ENCODE measurements at regions not wholly inside any gene's neighbourhood (a gene's known extent, or its start where the extent isn't known, plus 50 kb on each side); places are given as distances from the start of the nearest gene placed in this dataset.
"Not testable (repeated sequence)": the region's sequence is repeated elsewhere in the genome, so short reads cannot be mapped to it uniquely, and the experiment has no call there.

DNA sequence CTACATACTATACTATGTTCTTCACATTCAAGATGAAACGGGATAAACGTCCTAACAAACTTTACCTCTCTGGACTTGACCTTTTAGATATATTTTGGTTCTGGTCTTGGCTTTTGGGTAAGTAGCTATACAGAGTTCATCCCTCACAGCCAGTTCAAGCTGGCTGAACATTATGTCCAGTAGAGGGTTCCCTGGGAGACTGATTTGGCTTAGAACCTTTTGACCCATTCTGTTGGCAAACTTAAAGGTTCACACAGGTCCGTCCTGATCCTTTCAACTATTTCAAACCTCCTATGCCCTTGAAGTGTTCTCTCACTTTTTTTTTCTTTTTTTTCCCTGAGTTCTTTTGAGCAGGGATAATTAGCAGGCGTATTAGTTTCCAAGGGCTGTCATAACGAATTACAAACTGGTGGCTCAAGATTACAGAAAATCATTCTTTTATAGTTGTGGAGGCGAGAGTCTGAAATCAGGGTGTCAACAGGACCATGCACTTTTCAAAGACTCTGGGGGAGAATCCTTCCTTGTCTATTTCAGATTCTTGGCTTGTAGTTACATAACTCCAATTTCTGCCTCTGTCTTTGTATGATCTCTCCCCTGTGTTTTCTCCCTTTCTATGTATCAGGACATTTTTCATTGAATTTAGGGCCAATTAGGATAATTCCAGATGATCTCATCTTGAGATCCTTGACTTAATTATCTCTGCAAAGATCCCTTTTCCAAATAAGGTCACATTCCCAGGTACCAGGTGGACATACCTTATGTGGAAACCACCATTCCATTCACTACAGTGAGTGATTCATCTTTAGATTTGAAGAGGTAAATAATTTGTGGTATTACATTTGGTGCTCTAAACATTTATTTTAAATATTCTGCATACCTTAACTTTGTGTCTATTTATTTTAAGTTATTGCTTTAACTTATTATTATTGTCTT, 257.4 kb upstream of the USP25 start:
- no peaks in the 10 kb centered on the region for H3K9me3 ChIP-seq
- DNase-seq, result no peak
- intact Hi-C loops (cut with DNase I), result no loop called here
- no peak overlapping the region for H3K27ac ChIP-seq
- ATAC-seq, result no peak
- H3K4me1 ChIP-seq, result no peaks in the 10 kb centered on the region
- no peak overlapping the region for H3K4me3 ChIP-seq
- no peaks in the 10 kb centered on the region for H3K36me3 ChIP-seq
- H3K27me3 ChIP-seq (ENCODE audit: low read depth), result no peaks in the 10 kb centered on the region
- TF ChIP-seq, protein P1, sequence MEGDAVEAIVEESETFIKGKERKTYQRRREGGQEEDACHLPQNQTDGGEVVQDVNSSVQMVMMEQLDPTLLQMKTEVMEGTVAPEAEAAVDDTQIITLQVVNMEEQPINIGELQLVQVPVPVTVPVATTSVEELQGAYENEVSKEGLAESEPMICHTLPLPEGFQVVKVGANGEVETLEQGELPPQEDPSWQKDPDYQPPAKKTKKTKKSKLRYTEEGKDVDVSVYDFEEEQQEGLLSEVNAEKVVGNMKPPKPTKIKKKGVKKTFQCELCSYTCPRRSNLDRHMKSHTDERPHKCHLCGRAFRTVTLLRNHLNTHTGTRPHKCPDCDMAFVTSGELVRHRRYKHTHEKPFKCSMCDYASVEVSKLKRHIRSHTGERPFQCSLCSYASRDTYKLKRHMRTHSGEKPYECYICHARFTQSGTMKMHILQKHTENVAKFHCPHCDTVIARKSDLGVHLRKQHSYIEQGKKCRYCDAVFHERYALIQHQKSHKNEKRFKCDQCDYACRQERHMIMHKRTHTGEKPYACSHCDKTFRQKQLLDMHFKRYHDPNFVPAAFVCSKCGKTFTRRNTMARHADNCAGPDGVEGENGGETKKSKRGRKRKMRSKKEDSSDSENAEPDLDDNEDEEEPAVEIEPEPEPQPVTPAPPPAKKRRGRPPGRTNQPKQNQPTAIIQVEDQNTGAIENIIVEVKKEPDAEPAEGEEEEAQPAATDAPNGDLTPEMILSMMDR (IDR thresholded peaks at IDR 0.05), result no peak

DNA sequence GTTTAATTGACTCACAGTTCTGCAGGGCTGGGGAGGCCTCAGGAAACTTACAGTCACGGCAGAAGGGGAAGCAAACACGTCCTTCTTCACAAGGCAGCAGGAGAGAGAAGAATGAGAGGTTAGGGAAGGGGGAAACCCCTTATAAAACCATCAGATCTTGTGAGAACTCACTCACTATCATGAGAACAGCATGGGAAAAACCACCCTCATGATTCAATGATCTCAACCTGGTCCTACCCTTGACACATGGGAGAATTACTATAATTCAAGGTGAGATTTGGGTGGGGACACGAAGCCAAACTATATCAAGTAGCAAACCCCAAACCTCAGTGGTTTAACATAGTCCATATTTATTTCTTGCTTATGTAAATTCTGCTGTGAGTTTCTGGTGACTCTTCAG, 252.0 kb upstream of the USP25 start:
- H3K27me3 ChIP-seq (ENCODE audit: low read depth); H3K4me1 ChIP-seq; H3K9me3 ChIP-seq; DNase-seq; H3K27ac ChIP-seq; ATAC-seq; intact Hi-C loops (cut with DNase I); H3K4me3 ChIP-seq; H3K36me3 ChIP-seq: not testable (repeated sequence)

GRCh38 chr21:15480160-15480559, 249.6 kb upstream of the USP25 start:
- no peaks in the 10 kb centered on the region for H3K36me3 ChIP-seq
- ATAC-seq (no peak), DNase-seq (no peak)
- H3K4me3 ChIP-seq, result no peak overlapping the region
- no peaks in the 10 kb centered on the region for H3K27me3 ChIP-seq (ENCODE audit: low read depth)
- intact Hi-C loops (cut with DNase I), result loop anchor here (10.0 kb wide), 1 partner anchor 615 kb away; no protein-coding TSS in a partner anchor
- H3K27ac ChIP-seq, result no peak overlapping the region
- TF ChIP-seq, protein P1 (IDR thresholded peaks at IDR 0.05), result no peak
- no peaks in the 10 kb centered on the region for H3K4me1 ChIP-seq
- H3K9me3 ChIP-seq, result no peaks in the 10 kb centered on the region

GRCh38 chr21:15483138-15483780, 246.5 kb upstream of the USP25 start:
- intact Hi-C loops (cut with DNase I), result loop anchor here (10.0 kb wide), 1 partner anchor 618 kb away; no protein-coding TSS in a partner anchor
- TF ChIP-seq, protein P1 (IDR thresholded peaks at IDR 0.05), result peak; percentile 95
- H3K27ac ChIP-seq, result no peak overlapping the region

DNA sequence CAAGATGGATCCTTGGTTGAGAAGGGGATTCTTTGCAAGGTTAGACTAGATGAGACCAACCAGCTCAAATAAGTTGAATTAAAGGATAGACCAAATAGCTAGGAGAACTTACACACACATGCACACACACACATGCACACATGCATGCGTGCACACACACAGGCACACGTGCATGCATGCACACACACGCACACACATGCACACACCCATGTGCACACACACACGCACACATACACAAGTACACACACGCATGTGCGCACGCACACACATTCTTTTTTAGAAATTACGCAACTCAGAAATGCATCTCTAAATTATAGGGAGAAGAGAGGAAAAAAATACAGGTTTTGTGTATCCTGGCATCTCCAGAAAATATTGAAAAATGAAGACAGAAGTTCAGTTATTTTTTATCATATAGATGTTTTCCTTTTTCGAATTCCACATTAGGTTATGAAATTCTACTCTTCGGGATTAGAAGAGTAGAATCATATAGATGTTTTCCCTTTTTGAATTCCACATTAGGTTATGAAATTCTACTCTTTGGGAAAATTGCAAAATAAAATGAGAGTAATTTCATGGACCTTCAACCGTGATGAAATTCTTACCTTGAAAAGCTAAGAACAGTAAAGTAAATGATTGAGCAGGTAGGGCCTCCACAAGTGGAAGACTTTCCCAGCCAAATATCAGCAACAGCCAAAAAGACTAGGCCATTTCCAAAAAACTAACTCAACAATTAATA, 243.2 kb upstream of the USP25 start:
- DNase-seq, result no peak
- Histone ChIP-seq H3K27ac (no peak overlapping the region), H3K27me3 (ENCODE audit: low read depth) (no peaks in the 10 kb centered on the region), H3K9me3 (no peaks in the 10 kb centered on the region), H3K36me3 (no peaks in the 10 kb centered on the region), H3K4me1 (no peaks in the 10 kb centered on the region), H3K4me3 (no peak overlapping the region)
- ATAC-seq, result no peak
- intact Hi-C loops (cut with DNase I), result loop anchor here (10.0 kb wide), 1 partner anchor 622 kb away; no protein-coding TSS in a partner anchor
- TF ChIP-seq, protein P1 (IDR thresholded peaks at IDR 0.05), result no peak

More at GRCh38 chr21:15483138-15483780, 246.5 kb upstream of the USP25 start:
- H3K27me3 ChIP-seq (ENCODE audit: low read depth), result no peaks in the 10 kb centered on the region
- no peaks in the 10 kb centered on the region for H3K9me3 ChIP-seq
- no peaks in the 10 kb centered on the region for H3K36me3 ChIP-seq
- ATAC-seq (peak; percentile 96 to 98), DNase-seq (peak; percentile 87)
- H3K4me3 ChIP-seq, result no peak overlapping the region
- H3K4me1 ChIP-seq, result no peaks in the 10 kb centered on the region
